ENCODE measurements at regions not wholly inside any gene's neighbourhood (a gene's known extent, or its start where the extent isn't known, plus 50 kb on each side); places are given as distances from the start of the nearest gene placed in this dataset.
A peak's percentile ranks its signal among the peaks of the same experiment; 100 is the strongest.

DNA sequence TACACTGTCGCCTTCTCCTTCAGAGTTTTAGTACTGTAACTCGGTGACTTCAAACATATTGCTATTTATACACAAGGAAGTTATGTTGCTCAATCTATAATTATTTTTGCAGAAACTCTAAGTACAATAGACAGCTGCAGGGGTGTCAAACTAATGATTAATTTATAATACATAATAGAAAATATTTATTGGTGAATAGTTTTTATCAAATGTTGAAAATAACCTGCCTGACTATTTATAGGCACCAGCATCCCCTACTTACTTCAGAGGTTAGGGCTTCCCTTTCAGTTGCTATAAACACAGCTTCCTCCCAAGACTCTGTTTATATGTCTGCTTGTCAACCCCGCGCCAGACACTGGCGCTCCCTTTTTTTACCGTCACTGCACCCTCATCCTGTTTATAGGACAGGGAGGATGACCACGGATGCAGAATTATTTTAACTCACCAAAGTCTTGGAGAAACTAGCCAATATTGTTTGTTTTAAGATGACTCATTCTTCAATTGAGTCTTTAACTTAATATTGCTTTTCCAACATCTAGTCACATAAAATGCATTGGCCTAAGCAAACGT is 225.0 kb downstream of the ALDH8A1 start:
- no peak for DNase-seq (ENCODE audit: low read depth)
- no peak for TF ChIP-seq CTCF (conservative IDR thresholded peaks at IDR 0.05; ENCODE audit: low read depth, low read length)
- no peak overlapping the region for H3K4me3 ChIP-seq (ENCODE audit: low read length)

DNA sequence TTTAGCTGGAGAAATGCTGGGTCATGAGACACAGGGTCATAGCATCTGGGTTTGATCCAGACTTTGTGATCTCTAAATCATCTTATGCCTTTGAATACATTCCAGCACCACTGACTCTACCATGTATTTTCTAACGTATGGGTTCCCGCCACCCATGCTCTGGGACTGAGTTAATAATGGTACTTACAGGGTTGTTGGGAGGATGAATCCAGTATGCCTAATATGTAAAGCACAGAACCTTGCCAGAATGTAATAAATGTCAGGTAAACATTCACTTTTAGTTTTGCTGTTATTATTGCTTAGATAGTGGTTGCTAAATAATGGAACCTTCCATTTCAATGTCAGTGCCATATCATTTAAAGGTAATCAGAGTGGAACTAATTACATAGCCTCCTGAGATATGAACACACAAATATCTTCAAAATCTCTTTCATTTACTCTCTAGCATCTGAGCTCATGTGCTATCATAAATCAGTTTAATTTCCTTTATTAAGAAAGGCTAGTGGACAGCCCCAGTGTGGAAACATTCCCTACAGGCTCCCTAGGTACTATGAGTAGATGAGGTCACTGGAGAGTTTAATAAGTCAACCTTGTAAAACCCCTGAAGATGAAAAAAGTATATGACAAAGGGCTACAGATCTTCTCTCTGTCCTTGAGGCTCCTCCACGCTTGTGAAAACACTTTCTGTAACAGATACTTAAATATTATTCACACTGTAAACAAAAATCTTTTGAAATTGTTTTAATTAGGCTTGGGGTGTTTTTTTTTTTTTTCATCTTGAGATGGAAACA is 226.6 kb downstream of the ALDH8A1 start:
- TF ChIP-seq CTCF (conservative IDR thresholded peaks at IDR 0.05; ENCODE audit: low read depth, low read length) = no peak
- no peak overlapping the region for H3K4me3 ChIP-seq (ENCODE audit: low read length)
- DNase-seq (ENCODE audit: low read depth) = peak; percentile 55

DNA sequence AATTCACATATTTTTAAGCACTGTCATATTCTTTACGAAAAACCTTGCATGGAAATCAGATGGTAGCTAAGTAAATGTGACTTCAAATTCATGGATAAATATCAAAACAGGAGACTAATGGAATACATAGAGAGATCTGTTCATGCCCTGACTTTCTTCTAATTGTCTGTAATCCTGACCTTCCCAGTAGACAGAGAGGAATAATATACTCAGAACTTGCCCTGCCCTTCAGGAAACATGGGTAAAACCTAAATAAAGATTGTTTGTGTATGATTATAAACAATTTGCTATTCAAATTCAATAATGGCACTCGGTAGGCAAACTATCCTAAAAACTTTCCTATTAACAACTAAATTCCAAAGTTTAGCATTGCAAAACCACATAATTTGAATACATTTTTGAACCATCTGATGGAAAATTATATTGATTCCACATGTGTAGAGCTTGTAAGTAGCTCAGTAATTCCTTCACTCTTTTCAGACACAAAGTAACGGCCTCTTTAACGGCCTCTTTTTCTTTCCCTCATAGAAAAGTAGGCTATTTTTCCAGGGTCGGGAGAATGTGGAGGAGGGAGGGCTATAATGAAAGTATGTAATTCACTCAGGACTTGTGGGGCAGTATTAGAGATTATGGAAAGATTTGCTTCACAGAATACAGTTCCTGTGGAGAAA is 227.6 kb downstream of the ALDH8A1 start:
- no peak for TF ChIP-seq CTCF (conservative IDR thresholded peaks at IDR 0.05; ENCODE audit: low read depth, low read length)
- DNase-seq (ENCODE audit: low read depth) = no peak
- no peak overlapping the region for H3K4me3 ChIP-seq (ENCODE audit: low read length)

GRCh38 chr6:134721060-134721405 is 228.9 kb downstream of the ALDH8A1 start:
- no peak for DNase-seq (ENCODE audit: low read depth)
- H3K4me3 ChIP-seq (ENCODE audit: low read length) = no peak overlapping the region
- no peak for TF ChIP-seq CTCF (conservative IDR thresholded peaks at IDR 0.05; ENCODE audit: low read depth, low read length)

DNA sequence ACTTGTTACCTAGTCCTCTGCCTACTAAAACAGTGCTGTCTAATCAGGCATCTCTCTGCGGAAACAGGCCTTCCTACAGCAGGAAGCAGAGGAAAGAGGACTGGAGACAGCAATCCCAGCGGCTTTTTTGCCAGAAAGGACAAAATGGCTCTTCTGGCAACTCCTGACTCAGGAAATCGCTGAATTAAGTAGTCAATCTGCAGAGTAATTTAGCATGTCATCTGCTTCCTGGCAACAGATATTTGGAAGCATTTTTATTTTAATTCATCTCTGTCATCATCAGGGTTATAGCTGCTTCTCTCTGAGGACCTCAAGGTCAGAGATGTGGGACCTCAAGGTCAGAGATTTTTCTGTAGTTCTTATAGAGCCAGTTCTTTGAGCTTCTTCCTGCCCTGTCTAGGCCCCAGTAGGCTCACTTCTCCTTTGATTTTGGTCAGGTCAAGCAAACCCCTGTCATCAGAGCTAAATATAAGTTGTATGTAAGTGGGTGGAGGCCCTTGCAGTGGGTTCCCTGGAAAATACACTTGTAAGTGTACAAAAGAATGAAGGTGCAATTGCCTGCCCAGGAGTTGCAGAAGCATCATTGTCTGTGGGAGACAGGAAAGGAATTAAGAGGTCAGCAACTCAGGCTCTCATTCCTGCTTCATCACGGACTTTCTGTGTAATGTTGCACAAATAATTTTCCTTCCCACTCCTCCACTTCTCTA is 229.4 kb downstream of the ALDH8A1 start:
- TF ChIP-seq CTCF (conservative IDR thresholded peaks at IDR 0.05; ENCODE audit: low read depth, low read length) = no peak
- no peak for DNase-seq (ENCODE audit: low read depth)

GRCh38 chr6:134719911-134720310 is 230.0 kb downstream of the ALDH8A1 start:
- DNase-seq (ENCODE audit: low read depth) = no peak
- no peak for TF ChIP-seq CTCF (conservative IDR thresholded peaks at IDR 0.05; ENCODE audit: low read depth, low read length)
- H3K4me3 ChIP-seq (ENCODE audit: low read length) = no peak overlapping the region

More for the DNA sequence above, 229.4 kb downstream of the ALDH8A1 start:
- no peak overlapping the region for H3K4me3 ChIP-seq (ENCODE audit: low read length)

Data from retinal pigment epithelial cell (primary cell).